Breast epithelium (tissue), 4 donors: ENCODE measurements at regions not wholly inside any gene's neighbourhood (a gene's known extent, or its start where the extent isn't known, plus 50 kb on each side); places are given as distances from the start of the nearest gene placed in this dataset.

ENCODE experiments used
- DNase-seq, 2 donors: peaks; one replicate each; pipeline ENCODE4 v3.0.0-alpha.2; 2019; ENCODE audit warnings: low spot score in 2 of 2
- H3K27ac ChIP-seq, 2 donors: fragments of 200-600 bp; sonication (generic) in 1 of 2; one replicate each; pipeline ENCODE4 v1.5.1; 2016 to 2019; ENCODE audit warnings: mild to moderate bottlenecking in 1 of 2
- H3K27me3 ChIP-seq, 2 donors: fragments of 200-600 bp; sonication (generic) in 1 of 2; one replicate each; pipeline versions ENCODE4 v1.5.1 to v1.6.0; 2017 to 2019; ENCODE audit warnings: control low read depth in 1 of 2, mild to moderate bottlenecking in 1 of 2
- H3K36me3 ChIP-seq: fragments of 200-600 bp; one replicate; pipeline ENCODE4 v1.5.1; 2019
- H3K4me1 ChIP-seq, 2 donors: fragments of 200-600 bp; sonication (generic); one replicate each; pipeline ENCODE4 v1.5.1; 2016 to 2019; ENCODE audit warnings: control low read depth in 1 of 2
- H3K4me3 ChIP-seq, 3 donors: fragments of 200-600 bp; sonication (generic); 1 replicate in 2 of 3; 2 replicates in 1 of 3; pipeline ENCODE4 v1.5.1; 2016 to 2019; ENCODE audit warnings: mild to moderate bottlenecking in 3 of 3, moderate library complexity in 2 of 3
- H3K9me3 ChIP-seq, 2 donors: fragments of 200-600 bp; sonication (generic) in 1 of 2; one replicate each; pipeline ENCODE4 v1.5.1; 2016 to 2019; ENCODE audit warnings: control low read depth in 1 of 2
- POLR2A ChIP-seq: fragments of 450-650 bp; IDR thresholded peaks from one replicate; pipeline ENCODE4 v1.6.1; 2016; ENCODE audit warnings: antibody characterized with exemption, mild to moderate bottlenecking, moderate library complexity
- POLR2AphosphoS5 ChIP-seq, 3 donors: sonication (generic); formaldehyde crosslinking; IDR thresholded peaks; one replicate each; pipeline ENCODE4 v1.6.1; 2017; ENCODE audit warnings: antibody characterized with exemption in 3 of 3
- intact Hi-C: fragments of 100-400 bp; cut with DNase I; formaldehyde crosslinking; loops from one replicate; pipeline ENCODE4 v1.15.1; 2023; ENCODE audit warnings: low total_unique reads
- TF ChIP-seq, protein P1 (sequence below), 3 donors: fragments of 450-650 bp; IDR thresholded peaks; one replicate each; pipeline ENCODE4 v1.5.1; 2016 to 2017; ENCODE audit warnings: antibody characterized with exemption in 3 of 3, mild to moderate bottlenecking in 3 of 3, moderate library complexity in 3 of 3

GRCh38 chr9:126017758-126018157 lies 270.6 kb downstream of the PBX3 start:
- H3K9me3 ChIP-seq = peaks cover 0 to 2% of the 10 kb centered on the region in 2 donors
- intact Hi-C loops = no loop called here
- no peak overlapping the region for H3K4me3 ChIP-seq
- no peaks in the 10 kb centered on the region for H3K4me1 ChIP-seq
- no peaks in the 10 kb centered on the region for H3K27me3 ChIP-seq
- no peak for TF ChIP-seq POLR2A
- TF ChIP-seq, protein P1, sequence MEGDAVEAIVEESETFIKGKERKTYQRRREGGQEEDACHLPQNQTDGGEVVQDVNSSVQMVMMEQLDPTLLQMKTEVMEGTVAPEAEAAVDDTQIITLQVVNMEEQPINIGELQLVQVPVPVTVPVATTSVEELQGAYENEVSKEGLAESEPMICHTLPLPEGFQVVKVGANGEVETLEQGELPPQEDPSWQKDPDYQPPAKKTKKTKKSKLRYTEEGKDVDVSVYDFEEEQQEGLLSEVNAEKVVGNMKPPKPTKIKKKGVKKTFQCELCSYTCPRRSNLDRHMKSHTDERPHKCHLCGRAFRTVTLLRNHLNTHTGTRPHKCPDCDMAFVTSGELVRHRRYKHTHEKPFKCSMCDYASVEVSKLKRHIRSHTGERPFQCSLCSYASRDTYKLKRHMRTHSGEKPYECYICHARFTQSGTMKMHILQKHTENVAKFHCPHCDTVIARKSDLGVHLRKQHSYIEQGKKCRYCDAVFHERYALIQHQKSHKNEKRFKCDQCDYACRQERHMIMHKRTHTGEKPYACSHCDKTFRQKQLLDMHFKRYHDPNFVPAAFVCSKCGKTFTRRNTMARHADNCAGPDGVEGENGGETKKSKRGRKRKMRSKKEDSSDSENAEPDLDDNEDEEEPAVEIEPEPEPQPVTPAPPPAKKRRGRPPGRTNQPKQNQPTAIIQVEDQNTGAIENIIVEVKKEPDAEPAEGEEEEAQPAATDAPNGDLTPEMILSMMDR (IDR thresholded peaks at IDR 0.05) = no peak
- no peak for TF ChIP-seq POLR2AphosphoS5 (IDR thresholded peaks at IDR 0.05)
- no peak overlapping the region for H3K27ac ChIP-seq
- no peak for DNase-seq
- H3K36me3 ChIP-seq = no peaks in the 10 kb centered on the region

DNA sequence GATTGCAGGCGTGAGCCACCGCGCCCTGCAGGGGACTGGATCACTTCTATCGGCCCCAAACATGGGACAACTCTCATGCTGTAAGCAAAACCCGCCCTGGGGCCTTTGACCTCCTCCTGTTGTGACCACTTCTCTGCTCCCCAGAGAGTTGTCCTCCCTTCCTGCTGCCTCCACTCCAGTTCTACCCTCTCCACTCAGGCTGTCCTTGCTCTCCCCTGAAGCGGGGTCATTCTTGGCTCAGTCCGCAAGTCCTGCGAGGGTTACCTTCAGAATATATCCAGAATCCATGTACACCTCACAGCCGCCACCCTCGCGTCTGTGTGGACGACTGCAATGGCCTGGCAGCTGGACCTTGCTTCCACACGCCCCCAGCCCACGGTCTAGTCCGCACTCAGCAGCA lies 273.7 kb downstream of the PBX3 start:
- Histone ChIP-seq H3K4me1 (no peaks in the 10 kb centered on the region), H3K4me3 (no peak overlapping the region), H3K36me3 (no peaks in the 10 kb centered on the region), H3K27ac (no peak overlapping the region), H3K9me3 (peaks cover 0 to 2% of the 10 kb centered on the region in 2 donors), H3K27me3 (no peaks in the 10 kb centered on the region)
- intact Hi-C loops = no loop called here
- TF ChIP-seq POLR2AphosphoS5 (IDR thresholded peaks at IDR 0.05) (no peak), POLR2A (no peak)
- TF ChIP-seq, protein P1 (IDR thresholded peaks at IDR 0.05) = no peak
- no peak for DNase-seq

DNA sequence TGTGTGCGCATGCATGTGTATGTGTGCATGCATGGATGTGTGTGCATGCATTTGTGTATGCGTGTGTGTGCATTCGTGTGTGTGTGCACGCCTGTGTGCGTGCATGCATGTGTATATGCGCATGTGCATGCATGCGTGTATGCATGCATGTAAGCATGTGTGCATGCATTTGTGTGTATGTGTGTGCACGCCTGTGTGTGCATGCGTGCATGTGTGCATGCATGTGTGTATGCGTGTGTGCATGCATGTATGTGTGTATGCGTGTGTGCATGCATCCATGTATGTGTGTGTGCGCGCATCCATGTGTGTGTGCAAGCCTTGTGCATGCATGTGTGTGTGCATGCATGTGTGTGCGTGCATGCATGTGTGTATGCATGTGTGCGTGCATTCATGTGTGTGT lies 276.8 kb downstream of the PBX3 start:
- intact Hi-C loops = loop anchor here (1.0 kb wide), 1 partner anchor 28 kb away; no protein-coding TSS in a partner anchor
- no peak for DNase-seq
- TF ChIP-seq, protein P1 (IDR thresholded peaks at IDR 0.05) = no peak
- no peak for TF ChIP-seq POLR2A
- no peak for TF ChIP-seq POLR2AphosphoS5 (IDR thresholded peaks at IDR 0.05)

DNA sequence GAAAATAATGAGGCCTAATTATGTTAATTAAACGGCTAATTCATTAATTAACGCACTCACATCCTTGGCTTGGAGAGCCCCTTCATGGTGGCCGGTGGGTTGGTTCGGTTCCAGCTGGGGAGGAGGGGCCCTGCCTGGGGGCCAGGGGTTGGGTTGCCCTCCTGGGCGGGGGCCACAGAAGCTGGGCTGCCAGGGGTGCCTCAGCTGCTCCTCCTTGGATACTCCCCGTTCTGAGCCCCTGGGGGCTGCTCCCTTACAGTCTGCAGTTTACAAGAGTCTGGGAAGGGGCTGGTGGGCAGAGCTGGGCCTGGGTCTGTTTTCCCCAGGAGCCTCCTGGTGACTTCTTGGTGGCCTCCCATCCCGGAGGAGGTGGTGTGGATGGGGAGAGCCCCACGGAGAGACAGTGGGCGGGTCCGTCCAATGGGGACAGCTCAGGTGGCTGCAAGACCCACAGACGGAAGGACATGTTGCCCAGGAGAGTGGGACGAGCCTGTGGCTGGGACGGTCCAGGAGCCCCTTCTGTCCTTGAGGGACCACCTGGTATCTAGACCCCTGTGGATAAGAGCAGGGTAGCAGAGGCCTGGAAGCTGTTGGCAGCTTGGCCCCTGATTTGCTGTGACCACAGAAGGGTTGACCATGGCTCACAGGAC lies 277.5 kb downstream of the PBX3 start:
- TF ChIP-seq POLR2A (no peak), POLR2AphosphoS5 (IDR thresholded peaks at IDR 0.05) (no peak)
- TF ChIP-seq, protein P1 (IDR thresholded peaks at IDR 0.05) = no peak
- Histone ChIP-seq H3K27me3 (no peaks in the 10 kb centered on the region), H3K9me3 (no peaks in the 10 kb centered on the region), H3K36me3 (no peaks in the 10 kb centered on the region), H3K4me1 (no peaks in the 10 kb centered on the region), H3K4me3 (no peak overlapping the region), H3K27ac (no peak overlapping the region)
- DNase-seq = no peak
- intact Hi-C loops = loop anchor here (1.0 kb wide), 1 partner anchor 28 kb away; no protein-coding TSS in a partner anchor

More for the DNA sequence above, 276.8 kb downstream of the PBX3 start:
- Histone ChIP-seq H3K27me3 (no peaks in the 10 kb centered on the region), H3K9me3 (no peaks in the 10 kb centered on the region), H3K4me3 (no peak overlapping the region), H3K36me3 (no peaks in the 10 kb centered on the region), H3K27ac (no peak overlapping the region), H3K4me1 (no peaks in the 10 kb centered on the region)

DNA sequence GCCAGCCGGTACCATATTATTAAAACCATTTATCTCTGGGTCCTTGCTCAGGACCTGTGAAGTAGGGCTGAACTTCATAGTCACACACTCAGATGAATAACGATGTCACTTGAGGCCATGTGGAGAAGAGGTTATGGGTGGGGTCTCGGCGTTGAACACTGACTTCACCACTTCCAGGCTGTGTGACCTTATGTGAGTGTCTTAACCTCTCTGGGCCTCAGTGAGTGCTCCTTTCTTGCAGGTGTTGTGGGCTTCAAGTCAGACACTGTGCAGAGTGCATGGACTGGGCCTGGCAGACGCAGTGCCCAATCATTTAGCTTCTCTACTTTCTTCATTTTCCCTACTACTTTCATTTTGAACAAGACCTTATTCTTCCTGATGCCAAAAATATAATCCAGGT lies 278.8 kb downstream of the PBX3 start:
- Histone ChIP-seq H3K4me3 (no peak overlapping the region), H3K4me1 (no peaks in the 10 kb centered on the region), H3K36me3 (no peaks in the 10 kb centered on the region), H3K27me3 (peaks cover 0 to 10% of the 10 kb centered on the region in 2 donors), H3K9me3 (no peaks in the 10 kb centered on the region), H3K27ac (no peak overlapping the region)
- TF ChIP-seq POLR2A (no peak), POLR2AphosphoS5 (IDR thresholded peaks at IDR 0.05) (no peak)
- TF ChIP-seq, protein P1 (IDR thresholded peaks at IDR 0.05) = no peak
- intact Hi-C loops = no loop called here
- no peak for DNase-seq
